ENCODE measurements at regions not wholly inside any gene's neighbourhood (a gene's known extent, or its start where the extent isn't known, plus 50 kb on each side); places are given as distances from the start of the nearest gene placed in this dataset.
"Not testable (repeated sequence)": the region's sequence is repeated elsewhere in the genome, so short reads cannot be mapped to it uniquely, and the experiment has no call there.

GRCh38 chr12:72747111-72747849 lies 475.1 kb downstream of the TRHDE start:
- Histone ChIP-seq H3K4me1 (ENCODE audit: control insufficient read depth in 2 of 3, insufficient read depth in 2 of 3, low read depth in 1 of 3, low read length in 3 of 3) (no peaks in the 10 kb centered on the region), H3K4me3 (ENCODE audit: low read length in 3 of 3) (no peak overlapping the region), H3K9me3 (ENCODE audit: control insufficient read depth in 2 of 3, insufficient read depth in 1 of 3, low read length in 3 of 3) (peaks cover 0 to 3% (median 0%) of the 10 kb centered on the region in 3 donors), H3K27me3 (ENCODE audit: control insufficient read depth, insufficient read depth, low read length) (no peaks in the 10 kb centered on the region), H3K9ac (ENCODE audit: low read length in 3 of 3) (no peak overlapping the region), H3K27ac (ENCODE audit: low read depth in 2 of 2, low read length in 2 of 2) (peak overlapping the region in 1 of 2 donors; percentile 48), H3K36me3 (ENCODE audit: control insufficient read depth in 2 of 3, insufficient read depth in 3 of 3, low read length in 3 of 3) (no peaks in the 10 kb centered on the region)
- TF ChIP-seq, protein P1, sequence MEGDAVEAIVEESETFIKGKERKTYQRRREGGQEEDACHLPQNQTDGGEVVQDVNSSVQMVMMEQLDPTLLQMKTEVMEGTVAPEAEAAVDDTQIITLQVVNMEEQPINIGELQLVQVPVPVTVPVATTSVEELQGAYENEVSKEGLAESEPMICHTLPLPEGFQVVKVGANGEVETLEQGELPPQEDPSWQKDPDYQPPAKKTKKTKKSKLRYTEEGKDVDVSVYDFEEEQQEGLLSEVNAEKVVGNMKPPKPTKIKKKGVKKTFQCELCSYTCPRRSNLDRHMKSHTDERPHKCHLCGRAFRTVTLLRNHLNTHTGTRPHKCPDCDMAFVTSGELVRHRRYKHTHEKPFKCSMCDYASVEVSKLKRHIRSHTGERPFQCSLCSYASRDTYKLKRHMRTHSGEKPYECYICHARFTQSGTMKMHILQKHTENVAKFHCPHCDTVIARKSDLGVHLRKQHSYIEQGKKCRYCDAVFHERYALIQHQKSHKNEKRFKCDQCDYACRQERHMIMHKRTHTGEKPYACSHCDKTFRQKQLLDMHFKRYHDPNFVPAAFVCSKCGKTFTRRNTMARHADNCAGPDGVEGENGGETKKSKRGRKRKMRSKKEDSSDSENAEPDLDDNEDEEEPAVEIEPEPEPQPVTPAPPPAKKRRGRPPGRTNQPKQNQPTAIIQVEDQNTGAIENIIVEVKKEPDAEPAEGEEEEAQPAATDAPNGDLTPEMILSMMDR (IDR thresholded peaks at IDR 0.05; ENCODE audit: borderline replicate concordance, extremely low read depth, insufficient read depth): no peak
- DNase-seq (no peak), FAIRE-seq (no peak)
- intact Hi-C loops (cut with DNase I): no loop called here

GRCh38 chr12:72748971-72749370 lies 476.8 kb downstream of the TRHDE start:
- DNase-seq: no peak
- no peak overlapping the region for H3K27ac ChIP-seq (ENCODE audit: low read depth in 2 of 2, low read length in 2 of 2)
- no peaks in the 10 kb centered on the region for H3K27me3 ChIP-seq (ENCODE audit: control insufficient read depth, insufficient read depth, low read length)
- H3K4me3 ChIP-seq (ENCODE audit: low read length in 3 of 3): no peak overlapping the region
- TF ChIP-seq, protein P1 (IDR thresholded peaks at IDR 0.05; ENCODE audit: borderline replicate concordance, extremely low read depth, insufficient read depth): no peak
- no peaks in the 10 kb centered on the region for H3K9me3 ChIP-seq (ENCODE audit: control insufficient read depth in 2 of 3, insufficient read depth in 1 of 3, low read length in 3 of 3)
- H3K4me1 ChIP-seq (ENCODE audit: control insufficient read depth in 2 of 3, insufficient read depth in 2 of 3, low read depth in 1 of 3, low read length in 3 of 3): no peaks in the 10 kb centered on the region
- no peak for FAIRE-seq
- H3K9ac ChIP-seq (ENCODE audit: low read length in 3 of 3): no peak overlapping the region
- intact Hi-C loops (cut with DNase I): no loop called here
- H3K36me3 ChIP-seq (ENCODE audit: control insufficient read depth in 2 of 3, insufficient read depth in 3 of 3, low read length in 3 of 3): no peaks in the 10 kb centered on the region

GRCh38 chr12:72753571-72753970 lies 481.4 kb downstream of the TRHDE start:
- no peak overlapping the region for H3K27ac ChIP-seq (ENCODE audit: low read depth in 2 of 2, low read length in 2 of 2)
- no peak for DNase-seq
- no peaks in the 10 kb centered on the region for H3K36me3 ChIP-seq (ENCODE audit: control insufficient read depth in 2 of 3, insufficient read depth in 3 of 3, low read length in 3 of 3)
- H3K9me3 ChIP-seq (ENCODE audit: control insufficient read depth in 2 of 3, insufficient read depth in 1 of 3, low read length in 3 of 3): peaks cover 0 to 5% (median 0%) of the 10 kb centered on the region in 3 donors
- no peak overlapping the region for H3K4me3 ChIP-seq (ENCODE audit: low read length in 3 of 3)
- intact Hi-C loops (cut with DNase I): no loop called here
- no peaks in the 10 kb centered on the region for H3K27me3 ChIP-seq (ENCODE audit: control insufficient read depth, insufficient read depth, low read length)
- H3K4me1 ChIP-seq (ENCODE audit: control insufficient read depth in 2 of 3, insufficient read depth in 2 of 3, low read depth in 1 of 3, low read length in 3 of 3): no peaks in the 10 kb centered on the region
- FAIRE-seq: no peak
- TF ChIP-seq, protein P1 (IDR thresholded peaks at IDR 0.05; ENCODE audit: borderline replicate concordance, extremely low read depth, insufficient read depth): no peak
- no peak overlapping the region for H3K9ac ChIP-seq (ENCODE audit: low read length in 3 of 3)

GRCh38 chr12:72754026-72754425 lies 481.9 kb downstream of the TRHDE start:
- H3K36me3 ChIP-seq (ENCODE audit: control insufficient read depth in 2 of 3, insufficient read depth in 3 of 3, low read length in 3 of 3); DNase-seq; H3K4me3 ChIP-seq (ENCODE audit: low read length in 3 of 3); H3K4me1 ChIP-seq (ENCODE audit: control insufficient read depth in 2 of 3, insufficient read depth in 2 of 3, low read depth in 1 of 3, low read length in 3 of 3); FAIRE-seq; intact Hi-C loops (cut with DNase I); H3K27ac ChIP-seq (ENCODE audit: low read depth in 2 of 2, low read length in 2 of 2); H3K9me3 ChIP-seq (ENCODE audit: control insufficient read depth in 2 of 3, insufficient read depth in 1 of 3, low read length in 3 of 3); H3K27me3 ChIP-seq (ENCODE audit: control insufficient read depth, insufficient read depth, low read length); H3K9ac ChIP-seq (ENCODE audit: low read length in 3 of 3): not testable (repeated sequence)

Measured in kidney (tissue), 13 donors.